ENCODE measurements at regions not wholly inside any gene's neighbourhood (a gene's known extent, or its start where the extent isn't known, plus 50 kb on each side); places are given as distances from the start of the nearest gene placed in this dataset.

DNA sequence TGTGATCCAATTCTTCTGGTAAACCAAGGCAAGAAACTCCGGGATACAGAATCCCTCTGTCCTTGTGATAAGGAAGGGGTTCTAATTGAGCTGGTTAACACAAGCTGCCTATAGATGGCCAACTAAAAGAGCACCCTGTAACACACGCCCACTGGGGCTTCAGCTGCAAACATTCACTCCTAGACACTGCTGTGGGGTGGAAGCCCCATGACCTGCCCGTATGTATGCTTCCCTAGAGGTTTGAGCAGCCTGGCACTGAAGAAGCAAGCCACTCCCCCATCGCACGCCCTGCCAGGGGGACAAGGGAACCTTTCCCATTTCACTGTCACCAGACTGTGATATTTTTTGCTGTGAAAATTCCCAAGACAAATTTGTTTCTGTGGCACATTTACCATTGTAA is 516.9 kb upstream of the GOLIM4 start:
- Histone ChIP-seq H3K4me1 (ENCODE audit: insufficient read depth, low read length) (no peaks in the 10 kb centered on the region), H3K36me3 (ENCODE audit: insufficient read depth, low read length) (no peaks in the 10 kb centered on the region), H3K4me3 (ENCODE audit: low read depth in 1 of 2, low read length in 2 of 2) (no peak overlapping the region), H3K9ac (ENCODE audit: low read length) (no peak overlapping the region), H3K27me3 (ENCODE audit: control insufficient read depth in 1 of 2, insufficient read depth in 2 of 2, low read length in 2 of 2) (no peaks in the 10 kb centered on the region), H3K27ac (ENCODE audit: low read depth, low read length) (no peak overlapping the region), H3K9me3 (ENCODE audit: low read length) (no peaks in the 10 kb centered on the region)

- Histone ChIP-seq H3K4me3 (ENCODE audit: low read depth in 1 of 2, low read length in 2 of 2) (no peak overlapping the region), H3K27ac (ENCODE audit: low read depth, low read length) (no peak overlapping the region), H3K9me3 (ENCODE audit: low read length) (no peaks in the 10 kb centered on the region), H3K4me1 (ENCODE audit: insufficient read depth, low read length) (no peaks in the 10 kb centered on the region), H3K36me3 (ENCODE audit: insufficient read depth, low read length) (no peaks in the 10 kb centered on the region), H3K27me3 (ENCODE audit: control insufficient read depth in 1 of 2, insufficient read depth in 2 of 2, low read length in 2 of 2) (no peaks in the 10 kb centered on the region), H3K9ac (ENCODE audit: low read length) (no peak overlapping the region)
These were observed 516.1 kb upstream of the GOLIM4 start for GRCh38 chr3:168611826-168612225.

- Histone ChIP-seq H3K4me3 (ENCODE audit: low read depth in 1 of 2, low read length in 2 of 2) (no peak overlapping the region), H3K36me3 (ENCODE audit: insufficient read depth, low read length) (no peaks in the 10 kb centered on the region), H3K27me3 (ENCODE audit: control insufficient read depth in 1 of 2, insufficient read depth in 2 of 2, low read length in 2 of 2) (no peaks in the 10 kb centered on the region), H3K4me1 (ENCODE audit: insufficient read depth, low read length) (no peaks in the 10 kb centered on the region), H3K27ac (ENCODE audit: low read depth, low read length) (no peak overlapping the region), H3K9ac (ENCODE audit: low read length) (no peak overlapping the region), H3K9me3 (ENCODE audit: low read length) (no peaks in the 10 kb centered on the region)
These were observed 513.2 kb upstream of the GOLIM4 start for GRCh38 chr3:168608926-168609325.

- H3K9me3 ChIP-seq (ENCODE audit: low read length): no peaks in the 10 kb centered on the region
- H3K27me3 ChIP-seq (ENCODE audit: control insufficient read depth in 1 of 2, insufficient read depth in 2 of 2, low read length in 2 of 2): no peaks in the 10 kb centered on the region
- no peak overlapping the region for H3K9ac ChIP-seq (ENCODE audit: low read length)
- H3K4me1 ChIP-seq (ENCODE audit: insufficient read depth, low read length): no peaks in the 10 kb centered on the region
- H3K27ac ChIP-seq (ENCODE audit: low read depth, low read length): no peak overlapping the region
- H3K4me3 ChIP-seq (ENCODE audit: low read depth in 1 of 2, low read length in 2 of 2): no peak overlapping the region
- no peaks in the 10 kb centered on the region for H3K36me3 ChIP-seq (ENCODE audit: insufficient read depth, low read length)
These were observed 509.0 kb upstream of the GOLIM4 start for GRCh38 chr3:168604767-168605166.

DNA sequence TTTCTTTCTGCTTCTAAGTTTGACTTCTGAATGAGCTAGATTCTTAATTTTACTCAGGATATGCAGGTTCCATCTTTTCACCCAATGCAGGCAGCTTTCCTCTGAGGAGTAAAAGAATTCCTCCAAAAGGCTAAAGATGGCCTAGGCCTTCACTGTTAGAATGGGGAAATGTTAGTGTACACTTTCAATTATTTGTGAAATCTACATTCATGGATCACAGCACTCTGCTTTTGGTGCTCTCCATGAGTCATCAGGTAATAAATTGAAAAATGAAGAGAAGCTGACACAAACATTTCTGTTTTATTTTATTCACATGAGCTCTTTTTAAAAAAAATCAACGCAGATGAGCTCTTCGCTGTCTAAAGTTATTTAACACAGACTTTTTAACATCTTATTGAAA is 502.5 kb upstream of the GOLIM4 start:
- Histone ChIP-seq H3K9ac (ENCODE audit: low read length) (no peak overlapping the region), H3K27ac (ENCODE audit: low read depth, low read length) (no peak overlapping the region), H3K9me3 (ENCODE audit: low read length) (no peaks in the 10 kb centered on the region), H3K4me1 (ENCODE audit: insufficient read depth, low read length) (no peaks in the 10 kb centered on the region), H3K36me3 (ENCODE audit: insufficient read depth, low read length) (no peaks in the 10 kb centered on the region), H3K27me3 (ENCODE audit: control insufficient read depth in 1 of 2, insufficient read depth in 2 of 2, low read length in 2 of 2) (no peaks in the 10 kb centered on the region), H3K4me3 (ENCODE audit: low read depth in 1 of 2, low read length in 2 of 2) (no peak overlapping the region)

DNA sequence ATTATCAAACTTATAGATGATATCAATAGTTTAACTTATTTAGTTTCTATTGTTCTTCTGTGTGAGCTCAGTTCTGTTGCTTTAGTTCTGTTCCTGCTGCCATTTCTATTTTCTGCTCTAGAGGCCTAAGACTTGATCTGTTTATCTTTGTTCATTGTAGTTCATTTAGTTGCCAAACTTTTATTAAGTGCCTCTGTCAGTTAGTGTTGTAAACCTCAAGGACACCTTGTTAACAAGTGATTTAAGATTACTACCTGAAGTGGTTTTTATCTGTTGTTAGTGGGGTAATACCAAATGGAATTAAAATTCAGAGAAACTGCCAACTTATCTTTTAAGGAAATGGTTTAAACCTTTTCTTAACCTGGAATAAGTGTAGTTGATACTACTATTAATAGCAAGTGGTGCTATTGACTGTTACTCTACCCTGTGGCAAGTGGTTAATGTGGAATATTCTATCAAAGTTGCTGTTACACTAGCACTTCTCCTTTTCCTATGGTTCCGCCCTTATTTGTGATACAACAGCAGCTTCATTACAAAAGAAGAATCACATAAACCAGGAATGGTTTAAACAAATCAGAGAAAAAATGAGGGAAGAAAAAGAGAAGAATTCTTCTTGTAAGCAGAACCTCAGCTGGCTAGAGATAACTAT is 500.6 kb upstream of the GOLIM4 start:
- H3K36me3 ChIP-seq (ENCODE audit: insufficient read depth, low read length): no peaks in the 10 kb centered on the region
- no peak overlapping the region for H3K4me3 ChIP-seq (ENCODE audit: low read depth in 1 of 2, low read length in 2 of 2)
- H3K9me3 ChIP-seq (ENCODE audit: low read length): no peaks in the 10 kb centered on the region
- H3K27ac ChIP-seq (ENCODE audit: low read depth, low read length): no peak overlapping the region
- H3K4me1 ChIP-seq (ENCODE audit: insufficient read depth, low read length): no peaks in the 10 kb centered on the region
- H3K27me3 ChIP-seq (ENCODE audit: control insufficient read depth in 1 of 2, insufficient read depth in 2 of 2, low read length in 2 of 2): no peaks in the 10 kb centered on the region
- no peak overlapping the region for H3K9ac ChIP-seq (ENCODE audit: low read length)

- Histone ChIP-seq H3K4me1 (ENCODE audit: insufficient read depth, low read length) (no peaks in the 10 kb centered on the region), H3K9ac (ENCODE audit: low read length) (no peak overlapping the region), H3K27ac (ENCODE audit: low read depth, low read length) (no peak overlapping the region), H3K4me3 (ENCODE audit: low read depth in 1 of 2, low read length in 2 of 2) (no peak overlapping the region), H3K27me3 (ENCODE audit: control insufficient read depth in 1 of 2, insufficient read depth in 2 of 2, low read length in 2 of 2) (no peaks in the 10 kb centered on the region), H3K36me3 (ENCODE audit: insufficient read depth, low read length) (no peaks in the 10 kb centered on the region), H3K9me3 (ENCODE audit: low read length) (no peaks in the 10 kb centered on the region)
These were observed 495.9 kb upstream of the GOLIM4 start for GRCh38 chr3:168591587-168591986.

DNA sequence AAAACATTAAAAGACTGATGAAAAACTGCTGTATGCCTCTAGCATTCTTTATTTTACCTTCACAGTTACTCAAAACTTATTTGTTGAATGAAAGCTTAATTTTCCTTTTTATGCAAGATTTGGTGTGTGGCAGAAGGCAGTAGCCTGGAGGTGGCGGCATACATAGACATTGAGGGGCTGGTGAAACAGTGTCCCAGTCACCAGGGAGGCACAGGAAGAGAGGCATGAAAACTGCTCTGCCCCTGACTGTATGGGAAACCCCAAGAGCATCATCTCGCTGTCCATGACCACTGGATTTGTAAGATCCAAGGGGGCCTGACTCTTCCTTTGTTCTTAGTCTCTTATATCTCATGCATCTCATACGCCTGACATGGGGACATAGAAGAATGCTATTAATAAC is 493.7 kb upstream of the GOLIM4 start:
- H3K4me1 ChIP-seq (ENCODE audit: insufficient read depth, low read length): no peaks in the 10 kb centered on the region
- H3K9me3 ChIP-seq (ENCODE audit: low read length): no peaks in the 10 kb centered on the region
- no peak overlapping the region for H3K9ac ChIP-seq (ENCODE audit: low read length)
- no peaks in the 10 kb centered on the region for H3K36me3 ChIP-seq (ENCODE audit: insufficient read depth, low read length)
- no peak overlapping the region for H3K4me3 ChIP-seq (ENCODE audit: low read depth in 1 of 2, low read length in 2 of 2)
- H3K27me3 ChIP-seq (ENCODE audit: control insufficient read depth in 1 of 2, insufficient read depth in 2 of 2, low read length in 2 of 2): no peaks in the 10 kb centered on the region
- H3K27ac ChIP-seq (ENCODE audit: low read depth, low read length): no peak overlapping the region

DNA sequence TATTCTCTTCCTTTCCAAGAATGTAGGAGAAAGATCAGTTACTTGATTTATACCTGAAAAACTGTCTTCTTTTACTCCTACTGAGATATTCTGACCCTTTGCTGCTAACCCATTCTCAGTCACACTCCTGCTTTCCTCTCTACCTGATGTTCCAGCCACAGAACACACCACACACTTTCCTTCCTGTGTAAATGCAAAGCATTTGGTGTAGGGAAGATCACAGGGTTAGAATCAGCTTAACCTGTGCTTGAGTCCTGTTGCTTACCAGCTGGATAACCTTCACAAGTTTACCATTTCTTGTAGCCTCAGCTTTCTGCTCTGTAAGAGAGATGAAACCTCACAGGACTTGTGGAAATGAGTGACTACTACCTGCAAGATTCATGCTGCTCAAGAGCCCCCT is 489.8 kb upstream of the GOLIM4 start:
- Histone ChIP-seq H3K4me1 (ENCODE audit: insufficient read depth, low read length) (no peaks in the 10 kb centered on the region), H3K27ac (ENCODE audit: low read depth, low read length) (no peak overlapping the region), H3K4me3 (ENCODE audit: low read depth in 1 of 2, low read length in 2 of 2) (no peak overlapping the region)

GRCh38 chr3:168583977-168584376 is 488.3 kb upstream of the GOLIM4 start:
- H3K27ac ChIP-seq (ENCODE audit: low read depth, low read length): no peak overlapping the region
- no peak overlapping the region for H3K4me3 ChIP-seq (ENCODE audit: low read depth in 1 of 2, low read length in 2 of 2)
- H3K4me1 ChIP-seq (ENCODE audit: insufficient read depth, low read length): no peaks in the 10 kb centered on the region
- no peak overlapping the region for H3K9ac ChIP-seq (ENCODE audit: low read length)
- H3K27me3 ChIP-seq (ENCODE audit: control insufficient read depth in 1 of 2, insufficient read depth in 2 of 2, low read length in 2 of 2): no peaks in the 10 kb centered on the region
- H3K36me3 ChIP-seq (ENCODE audit: insufficient read depth, low read length): no peaks in the 10 kb centered on the region
- H3K9me3 ChIP-seq (ENCODE audit: low read length): no peaks in the 10 kb centered on the region

More for the DNA sequence above, 489.8 kb upstream of the GOLIM4 start:
- Histone ChIP-seq H3K9ac (ENCODE audit: low read length) (no peak overlapping the region), H3K36me3 (ENCODE audit: insufficient read depth, low read length) (no peaks in the 10 kb centered on the region), H3K27me3 (ENCODE audit: control insufficient read depth in 1 of 2, insufficient read depth in 2 of 2, low read length in 2 of 2) (no peaks in the 10 kb centered on the region), H3K9me3 (ENCODE audit: low read length) (no peaks in the 10 kb centered on the region)

DNA sequence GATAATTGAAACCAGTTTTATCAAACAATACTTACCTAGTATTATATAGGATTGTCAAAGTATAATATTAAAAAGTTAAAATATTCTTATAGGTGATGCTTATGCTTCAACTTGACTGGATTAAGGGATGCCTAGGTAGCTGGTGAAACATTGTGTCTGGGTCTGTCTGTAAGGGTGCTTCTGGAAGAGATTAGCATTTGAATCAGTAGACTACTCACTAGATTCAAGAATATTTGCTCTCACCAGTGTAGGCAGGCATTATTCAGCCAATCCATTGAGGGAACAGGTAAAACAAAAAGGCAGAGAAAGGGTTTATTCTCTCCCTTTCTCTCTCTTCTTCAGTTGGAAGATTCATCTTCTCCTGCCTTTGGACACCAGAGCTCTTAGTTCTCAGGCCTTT is 486.8 kb upstream of the GOLIM4 start:
- Histone ChIP-seq H3K9me3 (ENCODE audit: low read length) (no peaks in the 10 kb centered on the region), H3K27ac (ENCODE audit: low read depth, low read length) (no peak overlapping the region), H3K36me3 (ENCODE audit: insufficient read depth, low read length) (no peaks in the 10 kb centered on the region), H3K9ac (ENCODE audit: low read length) (no peak overlapping the region), H3K27me3 (ENCODE audit: control insufficient read depth in 1 of 2, insufficient read depth in 2 of 2, low read length in 2 of 2) (no peaks in the 10 kb centered on the region), H3K4me1 (ENCODE audit: insufficient read depth, low read length) (no peaks in the 10 kb centered on the region), H3K4me3 (ENCODE audit: low read depth in 1 of 2, low read length in 2 of 2) (no peak overlapping the region)

DNA sequence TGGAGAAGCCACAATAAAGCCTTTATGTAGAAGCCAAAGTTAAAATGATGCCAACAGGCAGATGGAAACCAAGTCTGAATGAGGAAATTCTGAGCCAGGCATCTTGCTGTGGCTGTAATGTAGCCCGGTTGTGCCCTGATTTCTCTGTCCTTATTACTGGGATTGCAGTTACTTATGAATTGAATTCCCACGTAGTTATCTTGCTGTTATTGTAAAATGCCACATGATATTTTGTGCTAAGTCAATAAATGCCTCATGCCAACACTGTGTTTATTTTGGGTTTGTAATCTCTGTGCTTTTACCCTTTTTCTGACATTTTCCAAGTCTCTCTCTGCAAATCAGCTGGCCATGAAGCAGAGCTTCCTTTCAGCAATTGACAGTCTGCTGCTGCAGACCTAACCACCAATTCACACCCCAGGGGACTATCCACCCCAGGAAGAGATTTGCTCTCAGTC is 486.1 kb upstream of the GOLIM4 start:
- Histone ChIP-seq H3K9me3 (ENCODE audit: low read length) (no peaks in the 10 kb centered on the region), H3K4me3 (ENCODE audit: low read depth in 1 of 2, low read length in 2 of 2) (no peak overlapping the region), H3K36me3 (ENCODE audit: insufficient read depth, low read length) (no peaks in the 10 kb centered on the region), H3K9ac (ENCODE audit: low read length) (no peak overlapping the region), H3K27ac (ENCODE audit: low read depth, low read length) (no peak overlapping the region), H3K4me1 (ENCODE audit: insufficient read depth, low read length) (no peaks in the 10 kb centered on the region), H3K27me3 (ENCODE audit: control insufficient read depth in 1 of 2, insufficient read depth in 2 of 2, low read length in 2 of 2) (no peaks in the 10 kb centered on the region)
